Erythroblast (primary cell): ENCODE measurements at regions not wholly inside any gene's neighbourhood (a gene's known extent, or its start where the extent isn't known, plus 50 kb on each side); places are given as distances from the start of the nearest gene placed in this dataset.

ENCODE experiments used
- GATA1 ChIP-seq: IDR thresholded peaks from 2 replicates; pipeline ENCODE4 v1.6.1; 2011; ENCODE audit warnings: low read depth, mild to moderate bottlenecking, control low read depth, low read length, moderate library complexity
- POLR2A ChIP-seq: IDR thresholded peaks from 2 replicates; pipeline ENCODE4 v1.6.1; 2011; ENCODE audit warnings: mild to moderate bottlenecking, low read length

GRCh38 chr3:66803721-66804695 lies 194.1 kb upstream of the KBTBD8 start:
- no peak for TF ChIP-seq POLR2A
- no peak for TF ChIP-seq GATA1
